HG03045 (cell line): ENCODE measurements at regions not wholly inside any gene's neighbourhood (a gene's known extent, or its start where the extent isn't known, plus 50 kb on each side); places are given as distances from the start of the nearest gene placed in this dataset.

Experiments
- ATAC-seq: cut with Tn5 transposase; IDR thresholded peaks from one replicate; pipeline ENCODE4 v1.9.1; 2021; ENCODE audit warnings: mild to moderate bottlenecking, moderate library complexity; ENCODE audit not compliant: unreplicated experiment

DNA sequence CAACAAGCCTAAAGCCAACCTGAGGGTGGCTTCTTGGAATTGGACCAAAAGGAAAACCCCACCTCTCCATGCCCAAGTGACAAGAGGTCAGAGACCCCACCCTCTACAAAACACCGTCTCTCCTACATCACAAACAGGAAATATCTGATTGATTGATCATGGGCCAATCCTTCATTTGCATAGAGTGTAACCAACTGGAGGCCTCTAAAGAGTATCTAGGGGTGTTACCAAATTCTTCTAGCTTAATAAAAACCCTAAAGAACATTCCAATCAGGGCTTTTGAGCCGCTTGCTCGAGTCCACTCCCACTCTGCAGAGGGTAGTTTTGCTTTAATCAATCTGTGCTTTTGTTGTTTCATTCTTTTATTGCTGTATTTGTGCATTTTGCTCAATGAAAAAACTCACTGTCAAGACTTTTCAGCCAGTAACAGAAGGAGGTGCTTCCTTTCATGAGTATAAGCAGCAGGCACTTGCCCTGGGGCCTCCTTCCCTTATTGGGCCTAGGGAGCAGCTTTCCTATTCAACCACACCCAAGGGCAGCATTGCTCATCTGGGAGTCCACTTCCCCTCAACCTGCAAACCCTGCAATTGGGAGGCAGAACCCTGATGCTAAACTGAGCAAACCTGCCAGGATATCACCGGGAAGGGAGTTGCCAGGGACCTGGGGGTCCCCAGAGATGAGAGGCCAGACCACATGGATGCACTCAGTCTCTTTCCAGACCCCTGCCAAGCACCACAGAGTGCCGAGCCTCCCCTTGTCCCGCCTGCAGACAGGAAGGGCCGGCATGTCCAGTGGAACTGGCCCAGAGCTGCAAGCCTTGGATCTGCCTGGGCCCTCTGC lies 154.3 kb upstream of the VSTM2B start:
- no peak for ATAC-seq

DNA sequence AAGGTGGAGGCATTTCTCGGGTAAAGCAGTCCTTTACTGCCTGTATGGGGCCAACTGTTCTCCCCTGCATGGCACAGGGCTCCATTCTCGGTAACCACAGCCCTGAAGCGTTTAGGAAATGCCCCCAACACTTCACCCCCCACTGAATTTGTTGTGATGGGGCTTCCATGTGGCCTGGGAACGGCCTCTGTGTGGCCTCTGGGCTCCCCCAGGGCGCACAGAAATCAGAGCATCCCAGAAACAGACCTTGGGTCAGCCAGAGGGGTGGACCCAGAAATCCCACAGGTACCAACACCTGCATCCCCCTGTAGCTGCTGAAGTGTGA lies 153.7 kb upstream of the VSTM2B start:
- no peak for ATAC-seq

DNA sequence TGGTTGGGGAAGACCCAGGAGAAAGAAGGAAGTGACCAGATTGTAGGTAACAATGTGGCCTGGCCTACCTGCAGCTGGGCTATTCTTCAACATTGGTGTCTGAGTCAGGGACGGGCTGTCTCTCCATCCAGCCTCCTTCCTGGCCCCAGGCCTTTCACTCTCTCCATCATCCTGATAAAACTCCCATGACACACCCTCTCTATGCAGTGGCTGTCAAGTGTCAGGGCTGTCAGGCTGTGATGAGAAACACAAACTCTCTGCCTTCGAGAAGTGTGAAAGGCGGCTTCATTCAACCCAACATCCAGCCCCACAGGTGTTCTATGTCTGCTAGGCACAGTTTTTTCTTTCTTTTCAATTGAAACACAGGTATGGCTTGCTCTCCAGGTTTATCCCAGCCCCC lies 153.3 kb upstream of the VSTM2B start:
- ATAC-seq, result no peak

DNA sequence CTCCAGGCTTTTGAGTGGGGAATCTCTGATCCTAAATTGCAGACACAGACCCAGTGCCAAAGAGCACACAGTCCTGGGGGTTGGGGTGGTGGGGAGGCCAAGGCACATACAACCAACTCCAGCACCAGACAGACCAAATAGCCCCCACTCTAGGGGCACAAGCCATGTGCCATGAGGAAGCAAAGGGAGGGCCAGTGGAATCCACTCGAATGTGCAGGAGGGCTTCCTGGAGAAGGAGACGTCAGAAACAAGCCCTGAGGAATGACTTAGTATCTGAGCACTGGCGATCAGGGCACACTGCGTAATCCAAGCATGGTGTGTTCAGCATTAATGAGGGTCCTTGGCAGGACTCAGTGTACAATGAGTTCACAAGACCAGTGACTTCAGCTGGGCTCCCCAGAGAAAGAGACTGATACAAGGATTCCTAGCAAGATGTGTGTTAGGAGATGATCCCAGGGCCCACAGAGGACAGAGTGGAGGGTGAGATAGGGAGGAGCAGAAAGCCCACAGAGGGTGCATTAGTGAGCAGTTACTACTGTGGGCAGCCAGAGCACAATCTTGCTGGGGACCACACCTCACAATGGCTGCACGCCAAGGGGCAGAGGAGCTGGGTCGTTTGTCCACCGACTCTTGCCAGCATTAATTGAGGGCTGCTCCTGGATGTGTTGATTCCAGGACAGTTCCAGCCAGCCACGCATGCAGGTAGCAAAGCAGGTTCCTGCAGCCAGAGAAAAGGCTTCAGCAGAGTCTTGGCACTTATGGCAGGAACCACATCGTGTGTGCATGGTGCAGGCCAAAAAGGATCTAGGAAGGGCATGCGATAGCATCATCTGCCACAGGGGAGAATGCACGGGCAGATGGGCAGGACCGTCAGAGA lies 152.6 kb upstream of the VSTM2B start:
- no peak for ATAC-seq

DNA sequence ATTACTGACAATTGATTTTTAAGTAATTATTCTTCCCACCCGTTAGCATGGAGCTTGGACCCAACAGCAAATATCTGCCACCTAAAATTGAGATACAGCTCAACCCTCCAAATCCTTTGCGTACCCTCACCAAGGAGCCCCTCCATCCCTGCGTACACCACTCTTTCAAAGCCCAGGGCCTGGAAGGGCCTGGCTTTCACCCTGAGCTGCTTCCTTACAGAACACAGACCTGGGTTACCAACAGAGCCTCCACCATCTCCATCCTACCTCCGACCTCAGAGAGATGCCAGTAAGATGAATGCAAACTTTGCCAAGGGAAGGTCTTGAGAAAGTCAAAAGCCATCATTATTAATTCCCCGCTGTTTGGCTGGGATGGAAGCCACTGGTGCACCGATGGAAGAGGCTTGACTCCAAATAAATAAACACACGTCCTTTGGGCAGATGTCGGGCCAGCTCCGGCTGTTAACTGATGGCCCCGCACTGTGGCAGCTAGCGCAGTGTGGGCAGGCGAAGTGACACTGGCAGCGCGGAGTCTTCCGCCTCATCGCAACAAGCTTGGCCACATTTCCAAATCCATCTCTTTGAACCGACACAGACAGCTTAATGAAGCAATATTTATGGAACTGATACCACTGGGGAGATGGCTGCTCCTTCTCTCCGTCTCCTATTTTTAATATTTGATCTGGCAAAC lies 150.2 kb upstream of the VSTM2B start:
- ATAC-seq, result no peak

DNA sequence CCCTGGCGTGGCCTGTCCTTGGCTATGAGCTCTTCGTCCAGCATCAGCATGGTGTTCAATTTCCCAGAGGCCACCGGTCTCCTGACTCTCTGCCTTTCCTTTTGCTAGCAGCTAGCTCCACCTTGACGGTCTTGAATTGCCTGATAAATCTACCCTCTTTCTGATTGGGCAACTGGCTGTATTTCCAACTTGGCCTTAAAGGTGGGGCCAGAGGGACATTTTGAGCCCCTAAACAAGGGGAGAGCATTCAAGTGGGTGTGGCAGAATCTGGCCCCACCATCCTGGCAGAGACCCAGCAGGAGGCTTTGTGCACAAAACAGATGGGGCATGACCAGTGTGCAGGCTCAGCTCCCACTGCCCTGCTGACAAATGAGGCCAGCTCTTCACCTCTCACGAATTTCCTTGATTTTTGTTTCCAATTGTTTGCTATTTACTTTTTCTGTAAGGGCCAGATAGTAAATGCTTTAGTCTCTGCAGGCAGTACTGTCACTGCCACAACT lies 148.9 kb upstream of the VSTM2B start:
- ATAC-seq, result no peak

DNA sequence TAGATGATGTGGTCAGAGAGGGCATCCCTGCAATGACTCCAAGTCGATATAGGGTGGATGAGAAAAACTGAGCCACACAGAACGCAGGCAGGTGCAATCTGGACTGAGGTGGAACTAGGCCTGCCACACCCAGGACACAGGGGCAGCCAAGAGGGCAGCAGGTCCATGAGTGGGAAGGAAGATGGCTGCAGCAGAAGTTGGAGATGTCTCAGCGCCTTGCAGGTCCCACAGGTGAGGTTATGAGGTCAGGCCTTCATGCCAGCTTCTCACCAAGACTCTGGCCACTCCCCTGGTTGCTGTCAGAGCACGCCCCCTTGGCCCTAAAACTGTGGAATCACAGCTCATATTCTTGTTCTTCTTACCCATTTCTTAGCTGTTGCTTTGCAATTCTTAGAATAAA lies 147.7 kb upstream of the VSTM2B start:
- no peak for ATAC-seq

DNA sequence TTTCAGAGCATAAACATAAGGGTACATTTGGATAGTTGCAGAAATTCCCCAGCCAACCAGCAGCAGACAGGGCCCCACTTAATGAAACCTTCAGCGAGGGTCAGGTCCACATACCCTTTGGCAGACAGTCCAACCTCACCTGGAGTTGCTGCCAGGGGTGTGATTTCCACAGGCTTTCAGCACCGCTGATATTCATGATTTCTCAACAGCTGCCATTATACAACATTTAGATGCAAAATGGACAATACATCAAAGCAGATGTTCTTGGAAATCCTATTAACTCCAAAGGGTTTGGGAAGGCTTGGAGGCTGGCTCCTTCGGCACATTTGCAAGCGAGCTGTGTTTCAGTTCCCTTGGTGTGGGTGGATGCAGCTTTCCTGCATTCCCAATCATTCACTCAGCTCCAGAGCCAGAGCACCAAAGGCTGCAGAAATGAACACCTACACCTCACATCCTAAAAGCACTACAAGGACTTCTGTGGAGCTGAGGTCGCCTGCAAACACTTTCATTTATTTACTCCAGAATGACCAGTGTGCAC lies 147.2 kb upstream of the VSTM2B start:
- no peak for ATAC-seq

DNA sequence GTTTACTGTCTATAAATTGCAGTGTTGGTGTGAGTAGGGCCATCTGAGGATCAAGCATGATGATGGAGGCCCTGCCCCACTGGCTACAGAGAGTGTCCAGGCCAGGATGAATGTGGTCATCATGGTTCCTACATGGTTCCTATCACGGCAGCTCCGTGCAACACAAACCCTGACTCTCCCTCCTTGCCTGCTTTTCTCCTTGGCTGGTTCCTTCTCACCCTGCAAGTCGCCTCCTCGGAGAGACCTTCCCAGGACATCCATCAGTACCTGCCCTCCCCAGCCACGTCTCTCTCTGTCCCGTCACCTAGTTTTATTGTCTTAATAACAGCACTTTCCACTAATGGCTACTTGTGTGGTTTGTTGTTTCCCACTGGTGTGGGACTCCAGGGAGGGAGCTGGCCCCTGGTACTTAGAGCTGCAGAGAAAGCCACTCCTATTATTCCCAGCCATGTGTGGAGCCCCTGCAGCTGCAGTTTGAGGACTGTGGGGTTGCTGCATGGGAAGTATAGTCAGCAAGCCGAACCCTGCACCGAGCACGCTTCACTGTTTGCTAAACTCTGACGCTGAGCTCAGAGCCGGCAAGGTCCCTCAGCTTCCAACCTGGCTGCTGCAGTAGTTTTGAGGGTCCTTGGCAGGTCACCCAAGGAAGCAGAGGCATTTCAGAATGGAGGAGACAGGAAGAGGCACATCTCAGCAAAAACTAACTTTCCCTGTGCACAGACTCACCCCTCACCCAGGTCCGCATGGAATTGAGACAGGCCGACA lies 146.4 kb upstream of the VSTM2B start:
- ATAC-seq, result no peak

DNA sequence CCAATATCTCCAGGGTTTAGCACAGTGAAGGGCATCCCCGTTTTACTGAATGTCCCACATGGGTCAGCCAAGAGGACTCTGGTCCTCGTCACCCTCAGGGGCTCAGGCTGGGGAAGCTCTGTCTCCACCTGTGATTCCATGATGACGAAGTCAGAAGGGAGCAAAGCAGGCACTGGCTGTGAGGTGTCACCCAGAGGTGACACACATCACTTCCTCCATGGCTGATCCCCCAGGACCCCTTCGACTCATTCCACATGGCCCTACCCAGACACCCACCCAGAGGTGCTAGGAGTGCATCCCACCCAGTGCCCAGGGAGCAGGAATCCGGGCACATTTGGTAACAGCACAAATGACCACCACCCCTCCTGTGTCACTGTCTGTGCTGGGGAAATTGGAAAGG lies 145.2 kb upstream of the VSTM2B start:
- ATAC-seq, result no peak

DNA sequence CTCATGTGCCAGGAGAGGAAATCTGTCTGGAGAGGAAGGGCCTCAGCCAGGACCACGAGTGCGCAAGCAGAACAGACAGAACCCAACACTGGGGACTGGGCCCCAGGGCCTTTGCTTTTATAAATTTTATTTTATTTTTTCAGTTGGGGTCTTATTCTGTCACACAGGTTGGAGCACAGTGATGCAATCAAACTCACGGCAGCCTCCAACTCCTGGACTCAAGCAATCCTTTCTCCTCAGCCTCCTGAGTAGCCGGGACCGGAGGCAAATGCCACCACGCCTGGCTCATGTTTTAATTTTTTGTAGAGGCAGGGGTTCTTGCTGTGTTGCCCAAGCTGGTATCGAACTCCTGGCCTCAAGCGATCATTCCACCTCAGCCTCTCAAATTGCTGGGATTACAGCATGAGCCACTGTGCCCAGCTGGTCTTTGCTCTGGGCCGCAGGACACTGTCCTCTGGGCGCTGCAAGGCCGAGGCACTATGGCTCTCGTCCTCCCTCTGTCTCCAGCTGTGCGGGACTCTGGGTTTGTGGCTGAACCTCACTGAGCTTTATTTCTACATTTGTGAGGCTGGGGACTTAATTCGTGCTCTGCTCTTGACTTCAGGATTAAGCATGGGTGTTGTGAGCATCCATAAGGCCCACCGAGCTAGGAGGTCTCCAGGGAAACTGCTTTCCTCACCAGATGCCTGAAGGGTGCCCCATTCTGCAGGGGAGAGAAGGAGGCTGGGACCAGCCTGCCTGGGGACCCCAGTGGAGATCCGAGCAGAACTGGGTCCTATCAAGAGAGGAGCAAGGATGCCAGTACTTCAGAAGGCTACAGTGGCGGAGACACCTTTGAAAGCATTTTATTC lies 144.2 kb upstream of the VSTM2B start:
- ATAC-seq, result no peak

DNA sequence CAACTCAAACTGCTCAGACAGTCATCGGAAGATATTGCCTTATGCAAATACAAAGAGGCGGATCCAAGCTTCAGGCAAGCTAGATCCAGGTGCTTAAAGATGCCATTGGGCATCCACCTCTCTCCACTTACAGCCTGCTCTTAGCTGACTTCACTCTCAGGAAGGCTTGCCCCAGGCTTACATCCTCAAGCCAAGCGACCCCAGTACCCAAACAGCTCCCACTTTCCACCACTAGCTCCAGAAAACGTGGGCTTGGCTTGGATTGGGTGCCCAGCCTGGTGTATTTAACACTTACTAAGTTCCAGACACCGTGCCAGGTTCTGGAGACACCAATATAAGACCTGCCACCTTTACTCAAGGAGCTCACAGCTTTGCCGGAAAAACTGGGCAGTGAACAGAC lies 142.1 kb upstream of the VSTM2B start:
- ATAC-seq, result no peak

DNA sequence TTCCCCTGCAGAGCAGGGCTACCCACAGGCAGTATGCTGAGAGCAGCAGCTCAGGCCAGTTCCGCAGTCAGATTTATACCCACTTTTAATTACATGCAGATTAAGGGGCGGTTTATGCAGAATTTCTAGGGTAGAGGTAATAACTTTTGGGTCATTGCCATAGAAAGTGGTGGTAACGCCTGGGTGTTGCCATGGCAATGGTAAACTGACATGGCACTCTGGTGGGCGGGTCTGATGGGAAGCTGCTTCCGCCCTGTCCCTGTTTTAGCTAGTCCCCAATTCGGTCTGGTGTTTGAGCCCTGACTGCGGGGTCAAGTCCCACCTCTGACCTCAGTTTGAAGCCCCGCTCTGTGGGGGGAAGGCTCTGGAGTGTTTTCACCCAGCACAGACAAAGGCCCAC lies 141.1 kb upstream of the VSTM2B start:
- no peak for ATAC-seq

DNA sequence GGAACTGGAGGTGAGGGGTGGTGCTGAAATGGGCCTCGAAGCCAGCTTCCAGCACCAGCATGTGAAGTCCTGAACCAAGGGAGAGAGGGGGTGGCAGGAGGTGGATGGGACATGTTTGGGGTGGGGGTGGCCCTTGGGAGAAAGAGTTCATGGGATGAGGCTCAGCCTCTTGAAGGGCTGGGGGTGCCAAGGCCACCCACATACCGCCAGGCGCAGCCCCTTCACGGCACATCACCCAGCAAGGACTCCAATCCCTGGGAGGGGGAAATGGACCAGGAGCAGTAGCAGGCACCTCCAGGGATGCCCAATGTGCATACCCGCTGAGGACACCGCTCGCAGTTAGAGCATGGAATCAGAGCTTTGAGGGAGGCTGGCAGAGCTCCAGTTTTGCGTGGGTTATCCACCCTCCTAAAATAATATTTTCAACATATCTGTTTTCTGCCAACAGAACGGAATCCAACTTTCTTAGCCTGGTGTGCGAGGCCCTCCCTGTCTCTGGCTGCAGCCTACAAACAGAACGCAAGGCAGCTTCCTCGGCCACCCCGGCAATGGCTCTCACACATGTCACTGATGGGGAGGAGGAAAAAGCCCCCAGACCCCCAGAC lies 140.5 kb upstream of the VSTM2B start:
- ATAC-seq, result no peak

DNA sequence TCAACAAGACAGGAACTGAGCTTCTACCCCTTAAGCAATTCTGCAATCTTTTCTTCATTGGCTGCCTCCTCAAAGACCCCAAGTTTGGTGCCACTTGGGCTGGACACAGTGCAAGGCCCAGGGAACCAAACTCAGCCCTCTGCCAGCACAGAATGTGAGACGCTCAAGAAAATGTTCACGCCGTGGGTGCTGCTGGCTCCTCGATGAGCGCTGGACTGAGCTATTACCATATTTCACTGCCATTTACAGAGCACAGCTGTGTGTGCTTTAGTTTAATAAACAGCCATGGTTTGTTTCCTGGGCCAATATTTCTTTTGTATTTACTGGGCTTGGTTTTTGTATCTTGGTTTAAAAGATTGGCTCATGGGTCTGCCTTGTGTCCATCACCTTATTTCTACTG lies 138.8 kb upstream of the VSTM2B start:
- no peak for ATAC-seq

DNA sequence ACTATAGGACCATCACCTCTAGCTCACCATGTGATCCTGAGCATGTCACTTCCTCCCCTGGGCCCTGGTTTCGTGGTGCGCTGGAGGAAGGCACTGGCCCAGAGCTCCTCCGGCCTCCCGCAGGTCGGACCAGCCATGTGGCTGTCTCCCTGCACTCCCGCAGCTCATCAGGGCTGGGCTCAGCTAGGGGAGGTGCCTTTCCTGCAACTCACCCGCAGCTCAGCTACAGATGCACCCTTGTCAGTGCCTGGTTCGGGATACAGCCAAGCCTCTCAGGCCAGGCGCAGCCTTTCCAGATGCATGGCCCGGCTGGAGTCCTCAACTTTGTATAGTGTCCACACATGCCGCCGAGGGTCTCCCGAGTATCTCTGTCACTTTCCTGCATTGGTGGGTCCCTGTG lies 138.2 kb upstream of the VSTM2B start:
- ATAC-seq, result no peak

DNA sequence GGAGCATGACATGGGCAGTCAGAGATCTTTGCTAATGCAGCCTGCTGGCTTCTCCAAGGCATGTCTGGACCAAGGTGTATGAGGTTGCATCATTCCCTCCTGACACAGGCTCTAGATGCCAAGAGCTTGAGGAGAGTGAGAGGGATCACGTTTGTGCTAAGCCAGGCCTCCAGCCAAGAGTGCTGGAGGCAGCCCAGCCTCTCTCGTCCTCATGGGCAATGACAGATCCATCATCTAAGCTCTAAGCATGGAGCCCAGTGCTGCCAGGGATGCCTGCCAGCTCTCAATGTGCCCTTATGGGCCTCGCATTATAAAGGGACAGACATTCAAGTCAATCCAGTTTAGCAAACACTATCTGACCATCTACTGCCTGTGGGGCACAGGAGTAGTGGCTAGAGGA lies 136.3 kb upstream of the VSTM2B start:
- ATAC-seq, result no peak

DNA sequence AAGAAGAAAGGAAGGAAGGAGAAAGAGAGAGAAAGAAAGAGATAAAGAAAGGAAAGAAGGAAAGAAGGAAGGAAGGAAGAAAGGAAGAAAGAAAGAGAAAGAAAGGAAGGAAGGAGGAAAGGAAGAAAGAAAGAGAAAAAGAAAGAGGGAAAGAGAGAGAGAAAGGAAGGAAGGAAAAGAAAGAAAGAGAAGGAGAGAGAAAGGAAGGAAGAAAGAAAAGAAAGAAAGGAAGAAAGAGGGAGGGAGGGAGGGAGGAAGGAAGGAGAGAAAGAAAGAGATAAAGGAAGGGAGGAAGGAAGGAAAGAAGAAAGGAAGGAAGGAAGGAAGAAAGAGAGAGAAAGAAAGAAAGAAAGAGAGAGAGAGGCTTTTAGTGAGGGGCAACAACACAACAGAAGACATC lies 135.1 kb upstream of the VSTM2B start:
- ATAC-seq, result no peak

DNA sequence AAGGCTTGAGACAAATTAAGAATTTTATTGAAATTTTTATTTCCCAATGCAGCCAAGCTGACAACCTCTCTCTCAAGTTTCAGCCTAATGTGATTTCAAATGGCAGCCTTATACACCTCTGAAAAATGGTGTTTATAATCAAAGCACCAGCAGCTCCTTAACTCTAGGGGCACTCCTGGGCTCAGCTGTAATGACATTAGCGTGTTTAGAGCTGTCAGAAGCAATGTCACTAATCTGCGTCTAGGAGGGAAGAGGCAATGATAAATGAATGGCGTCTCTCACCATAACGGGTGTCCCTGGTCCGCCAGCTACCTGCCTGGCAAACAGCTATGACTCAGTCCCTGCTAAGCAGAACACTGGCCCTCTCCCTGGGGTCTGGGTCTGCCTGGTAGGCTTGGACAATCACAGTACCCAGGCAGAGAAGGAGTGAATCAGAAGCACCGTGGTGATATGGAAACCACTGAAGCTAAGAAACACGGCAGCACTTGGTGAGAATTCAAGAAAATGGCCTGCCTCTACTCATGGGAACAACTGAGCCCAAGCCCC lies 131.8 kb upstream of the VSTM2B start:
- ATAC-seq, result no peak
